GM12872 (cell line): ENCODE measurements at regions not wholly inside any gene's neighbourhood (a gene's known extent, or its start where the extent isn't known, plus 50 kb on each side); places are given as distances from the start of the nearest gene placed in this dataset.

Source experiments
- CTCF ChIP-seq: IDR thresholded peaks from 3 replicates; pipeline ENCODE4 v1.5.1; 2011; ENCODE audit warnings: low read depth, mild to moderate bottlenecking, low read length, moderate library complexity; ENCODE audit not compliant: insufficient read depth

DNA sequence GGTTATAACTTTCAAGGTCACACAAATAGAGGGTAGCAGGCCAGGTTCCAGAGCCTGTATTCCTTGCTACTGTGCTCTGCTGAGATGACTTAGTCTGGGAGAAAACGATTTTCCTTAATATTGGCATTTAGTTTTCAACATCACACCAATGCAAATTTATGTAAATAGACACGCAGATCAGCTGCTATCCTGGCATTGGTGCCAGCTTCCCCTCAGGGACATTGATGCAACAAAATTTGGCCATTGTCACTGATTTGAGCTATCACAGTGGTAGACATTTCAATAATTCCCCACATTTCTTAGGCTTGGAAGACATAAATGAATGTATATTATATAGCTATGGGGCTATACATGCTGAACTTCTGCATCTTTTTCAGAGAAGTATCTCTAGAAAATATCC lies 71.6 kb upstream of the ASTN2 start:
- TF ChIP-seq CTCF, result no peak

DNA sequence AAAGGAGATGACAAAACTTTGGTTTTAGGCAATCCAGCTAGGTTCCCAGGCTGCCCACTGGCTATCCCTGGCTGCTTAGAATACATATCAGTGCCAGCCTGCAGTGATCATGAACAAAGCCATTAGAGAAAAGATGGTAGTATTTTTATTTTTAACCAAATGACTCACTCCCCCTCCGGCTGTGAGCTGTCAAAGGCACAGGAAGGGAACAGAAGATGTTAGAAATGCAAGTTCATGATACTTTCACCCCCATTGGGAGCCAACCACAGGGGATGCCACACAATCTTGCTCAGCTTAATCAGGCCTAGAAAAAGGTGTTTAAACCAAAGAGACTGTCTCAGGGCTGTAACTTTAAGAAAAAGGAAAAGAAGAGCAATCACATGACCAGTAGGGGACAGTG lies 70.3 kb upstream of the ASTN2 start:
- no peak for TF ChIP-seq CTCF

DNA sequence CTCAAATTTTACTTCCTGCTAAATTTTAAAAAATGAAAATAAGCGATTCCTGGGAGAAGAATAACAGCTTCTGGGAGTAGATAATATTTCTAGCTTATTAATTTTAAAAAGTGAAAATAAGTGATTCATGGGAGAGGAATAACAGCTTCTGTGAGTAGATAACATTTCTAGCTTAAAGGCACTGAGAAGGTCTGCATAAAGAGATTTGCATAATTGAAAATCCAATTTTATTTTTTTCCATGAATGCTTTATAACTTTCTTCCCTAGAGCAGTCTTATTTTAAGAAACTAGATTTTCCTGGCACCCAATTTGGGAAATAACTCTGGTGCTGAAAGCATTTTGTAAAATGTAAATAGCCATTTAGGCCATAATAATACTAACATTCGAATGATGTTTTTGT lies 65.9 kb upstream of the ASTN2 start:
- TF ChIP-seq CTCF, result no peak

- TF ChIP-seq CTCF, result no peak
These were observed 65.4 kb upstream of the ASTN2 start for GRCh38 chr9:117480253-117480652.

DNA sequence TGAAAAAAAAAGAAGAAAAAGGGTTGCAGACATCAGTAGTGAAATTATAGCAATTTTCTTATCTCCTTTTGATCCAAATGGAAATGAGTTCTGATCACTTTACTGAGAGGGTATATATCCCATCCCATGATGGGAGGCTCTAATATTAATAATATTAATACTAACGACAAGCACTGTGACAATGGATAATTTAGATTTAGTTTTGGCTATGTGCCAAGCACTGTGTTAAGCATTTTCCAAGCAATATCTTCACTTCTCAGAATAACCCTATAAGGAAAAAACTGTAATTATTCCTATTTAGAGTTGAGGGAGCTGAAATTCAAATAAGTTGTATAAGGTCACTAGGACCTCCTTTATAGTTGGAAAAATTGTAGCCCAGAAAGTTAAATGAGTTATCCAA lies 58.4 kb upstream of the ASTN2 start:
- TF ChIP-seq CTCF, result no peak

DNA sequence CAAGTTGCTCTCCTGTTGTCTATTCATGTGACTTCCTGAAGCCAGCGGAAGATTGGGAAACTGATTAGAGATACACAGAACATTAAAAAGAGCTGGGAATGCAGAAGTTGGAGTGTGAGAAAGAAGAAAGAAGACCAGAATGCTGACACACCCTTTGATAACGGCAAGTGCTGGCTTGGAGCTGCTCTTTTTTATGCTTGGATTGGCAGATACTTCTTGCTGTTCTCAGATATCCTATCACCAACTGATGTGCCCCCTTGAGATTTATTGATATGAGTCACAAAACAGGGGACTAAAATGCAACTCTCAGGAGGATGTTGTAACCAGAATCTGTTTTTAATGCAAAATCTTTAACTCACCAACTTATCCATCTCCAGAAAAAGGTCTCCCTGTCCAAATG lies 56.0 kb upstream of the ASTN2 start:
- TF ChIP-seq CTCF, result no peak

- no peak for TF ChIP-seq CTCF
These were observed 55.6 kb upstream of the ASTN2 start for GRCh38 chr9:117470455-117470854.

DNA sequence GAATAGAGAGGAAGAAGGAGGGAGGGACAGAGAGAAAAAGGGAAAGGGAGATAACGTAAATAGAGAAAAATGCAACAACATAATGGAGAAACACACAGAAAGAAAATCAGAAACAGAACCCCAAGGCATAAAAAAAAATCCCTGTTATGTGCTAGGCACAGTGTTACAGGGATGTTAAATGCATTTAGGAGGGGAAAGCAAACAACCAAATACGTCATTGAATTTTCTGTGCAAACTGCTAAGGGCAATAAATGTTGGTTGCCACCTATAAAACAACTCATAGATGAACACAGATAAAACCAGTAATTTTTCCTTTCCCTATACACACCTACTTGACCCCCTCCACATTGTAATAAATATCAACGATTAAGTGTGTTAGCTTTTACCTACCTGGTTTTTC lies 51.3 kb upstream of the ASTN2 start:
- no peak for TF ChIP-seq CTCF
